ENCODE measurements at regions not wholly inside any gene's neighbourhood (a gene's known extent, or its start where the extent isn't known, plus 50 kb on each side); places are given as distances from the start of the nearest gene placed in this dataset.

DNA sequence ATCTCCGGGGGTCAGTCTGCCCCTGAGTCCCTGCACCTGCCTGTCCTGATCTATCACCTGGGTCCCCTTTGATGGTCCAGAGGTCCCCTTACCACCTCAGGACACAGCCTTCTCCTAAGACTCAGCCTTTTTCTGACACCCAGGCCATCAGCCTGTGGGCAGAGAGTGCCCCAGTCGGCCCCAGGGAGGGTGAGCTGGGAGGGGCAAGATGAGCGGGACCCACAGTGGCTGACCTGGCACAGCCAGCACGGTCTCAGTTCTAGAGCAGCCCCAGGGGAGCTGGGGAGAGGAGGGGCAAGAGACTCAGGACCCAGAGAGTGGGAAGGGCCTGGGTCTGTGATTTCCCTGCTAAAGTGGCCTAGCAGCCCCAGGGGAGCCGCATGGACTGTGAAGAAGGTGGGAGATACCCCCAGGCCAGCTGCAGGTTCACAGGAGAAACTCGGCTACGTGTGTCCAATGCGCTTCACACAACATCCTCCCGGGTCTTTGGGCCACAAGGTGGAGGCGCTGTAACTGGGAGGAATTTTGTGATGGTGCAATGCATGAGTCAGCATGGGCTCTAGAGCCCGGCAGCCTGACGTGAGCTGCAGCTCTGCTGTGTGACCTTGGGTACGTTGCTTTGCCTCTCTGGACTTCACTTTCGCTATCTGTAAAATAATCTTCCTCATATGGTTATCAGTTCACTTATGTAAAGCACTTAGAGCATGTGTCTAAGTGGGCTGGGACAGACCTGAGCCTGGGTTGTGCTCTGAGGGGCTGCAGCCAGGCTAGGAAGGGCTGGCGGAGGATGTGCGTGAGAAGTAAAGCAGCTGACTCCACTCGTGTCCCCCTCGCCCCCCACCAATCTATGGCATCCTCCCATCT, 67.2 kb upstream of the LHX1 start:
- no peak overlapping the region for H4K5ac ChIP-seq (ENCODE audit: insufficient read length, low read depth, low read length)
- no peak overlapping the region for H2AFZ ChIP-seq (ENCODE audit: low read length)
- peaks cover 0 to 11% (median 8%) of the 10 kb centered on the region in 4 experiments; a peak in 6 of 7 replicates for H3K4me1 ChIP-seq (replicated peaks in 1 of 4; ENCODE audit: control insufficient read depth in 3 of 4, insufficient read depth in 4 of 4, low read length in 3 of 4)
- no peaks in the 10 kb centered on the region; a peak in 1 of 7 replicates for H3K27me3 ChIP-seq (replicated peaks in 1 of 4; ENCODE audit: control insufficient read depth in 3 of 4, extremely low read depth in 1 of 4, insufficient read depth in 3 of 4, low read length in 3 of 4)
- no peak overlapping the region for H3K23ac ChIP-seq (ENCODE audit: insufficient read length)
- CTCF ChIA-PET (ENCODE audit: partially characterized antibody), result interaction anchor here (0.6 to 2.5 kb wide), 11 partner anchors 12 to 274 kb away, joined by 3 to 17 read pairs (median 4); no protein-coding TSS in a partner anchor
- H3K27ac ChIP-seq (ENCODE audit: low read depth, low read length), result no peak overlapping the region
- no peaks in the 10 kb centered on the region for H3K9me3 ChIP-seq (ENCODE audit: insufficient read depth in 2 of 2, low read depth in 1 of 2, low read length in 1 of 2)
- H3K56ac ChIP-seq (replicated peaks; ENCODE audit: insufficient read length, low read depth, low read length), result no peak overlapping the region
- 0 out of 7 replicates have a peak overlapping the region, but pooled peaks of 1 of the 4 experiments have one; percentile 12 for H3K9ac ChIP-seq (replicated peaks in 1 of 4; ENCODE audit: extremely low read depth in 1 of 4, low read depth in 3 of 4, low read length in 3 of 4)
- H2BK5ac ChIP-seq (ENCODE audit: low read depth, low read length), result peak overlapping the region; percentile 48; the same call in 1 of the 2 replicates
- WGBS, 2 experiments (ENCODE audit: extremely low coverage in 1 of 2, insufficient coverage in 1 of 2, insufficient read length in 1 of 2, insufficient replicate concordance in 2 of 2, low coverage in 1 of 2, low lambda C conversion rate in 2 of 2, missing lambda C conversion rate in 1 of 2), result 71% methylated on average over 17 of the region's 18 CpGs; no CpG with 5 or more reads in 1 of the 2 experiments
- no peak for FAIRE-seq
- no peak for DNase-seq (ENCODE audit: low read depth in 1 of 2, low spot score in 2 of 2)
- POLR2A ChIA-PET (ENCODE audit: partially characterized antibody), result interaction anchor here (0.8 kb wide), 1 partner anchor 52 kb away, joined by 4 read pairs; no protein-coding TSS in a partner anchor
- H3K4me2 ChIP-seq (ENCODE audit: insufficient read depth in 1 of 2, low read depth in 2 of 2, low read length in 2 of 2), result no peak overlapping the region
- H3K79me2 ChIP-seq (ENCODE audit: control insufficient read depth in 1 of 2, insufficient read depth in 2 of 2, low read length in 2 of 2), result no peaks in the 10 kb centered on the region
- H3K4ac ChIP-seq (replicated peaks; ENCODE audit: insufficient read length, low read depth, low read length), result no peak overlapping the region
- no peak overlapping the region for H4K8ac ChIP-seq (ENCODE audit: extremely low read depth, insufficient read depth, low read length)
- no peak overlapping the region for H3K4me3 ChIP-seq (ENCODE audit: extremely low read depth in 1 of 4, insufficient read depth in 2 of 4, low read depth in 3 of 4, low read length in 4 of 4)
- H2BK20ac ChIP-seq (ENCODE audit: low read length), result peak overlapping the region; percentile 40; the same call in 1 of the 2 replicates
- H3K23me2 ChIP-seq (ENCODE audit: low read depth, low read length), result no peaks in the 10 kb centered on the region
- H2BK12ac ChIP-seq (ENCODE audit: low read depth, low read length), result peak overlapping the region; percentile 22; the same call in 1 of the 2 replicates
- no peak overlapping the region for H3K14ac ChIP-seq (ENCODE audit: insufficient read length)
- H3K36me3 ChIP-seq (ENCODE audit: control insufficient read depth in 2 of 4, insufficient read depth in 4 of 4, low read length in 3 of 4), result no peaks in the 10 kb centered on the region
- no peak overlapping the region for H2AK5ac ChIP-seq (ENCODE audit: low read depth, low read length)
- no peak overlapping the region; the same call in 1 of the 2 replicates for H2BK15ac ChIP-seq (ENCODE audit: low read length)
- H2BK120ac ChIP-seq (replicated peaks; ENCODE audit: low read depth, low read length), result no peak overlapping the region
- no peak overlapping the region for H4K91ac ChIP-seq (replicated peaks; ENCODE audit: insufficient read length, low read length)
- peak overlapping the region; percentile 63; the same call in 1 of the 2 replicates for H3K18ac ChIP-seq (ENCODE audit: extremely low read depth, low read length)
- H4K20me1 ChIP-seq (replicated peaks in 1 of 2; ENCODE audit: control insufficient read depth in 1 of 2, insufficient read depth in 2 of 2, low read length in 2 of 2), result no peaks in the 10 kb centered on the region
- no peaks in the 10 kb centered on the region for H3K79me1 ChIP-seq (ENCODE audit: low read depth, low read length)
- no peak for TF ChIP-seq KDM4A (IDR thresholded peaks at IDR 0.05; ENCODE audit: low read depth, low read length, severe bottlenecking)
- no peak for TF ChIP-seq GABPA (IDR thresholded peaks at IDR 0.05; ENCODE audit: borderline replicate concordance, insufficient read depth, low read length)
- TF ChIP-seq TBP (IDR thresholded peaks at IDR 0.05; ENCODE audit: low read depth, low read length), result no peak
- TF ChIP-seq BCL11A (IDR thresholded peaks at IDR 0.05; ENCODE audit: low read depth in 2 of 2, low read length in 2 of 2), result no peak
- peak; percentile 90 for TF ChIP-seq KDM1A (IDR thresholded peaks at IDR 0.05; ENCODE audit: borderline replicate concordance, low read length)
- TF ChIP-seq BRCA1 (IDR thresholded peaks at IDR 0.05; ENCODE audit: low read depth, low read length), result no peak
- TF ChIP-seq RAD21 (IDR thresholded peaks at IDR 0.05 in 1 of 2, conservative IDR thresholded peaks at IDR 0.05 in 1 of 2; ENCODE audit: low read depth in 2 of 2, low read length in 2 of 2), result peak; percentile 5 to 28; a peak in 3 of 4 replicates
- TF ChIP-seq, protein P1, sequence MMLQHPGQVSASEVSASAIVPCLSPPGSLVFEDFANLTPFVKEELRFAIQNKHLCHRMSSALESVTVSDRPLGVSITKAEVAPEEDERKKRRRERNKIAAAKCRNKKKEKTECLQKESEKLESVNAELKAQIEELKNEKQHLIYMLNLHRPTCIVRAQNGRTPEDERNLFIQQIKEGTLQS (IDR thresholded peaks at IDR 0.05; ENCODE audit: insufficient read depth, low read depth, low read length), result 0 out of 2 replicates have a peak, but pooled peaks have one; percentile 34
- TF ChIP-seq BACH1 (IDR thresholded peaks at IDR 0.05; ENCODE audit: low read length), result peak; percentile 92
- no peak for TF ChIP-seq TAF7 (optimal IDR thresholded peaks at IDR 0.05; ENCODE audit: borderline replicate concordance, low read depth, low read length)
